Adipose tissue (tissue), 3 donors: ENCODE measurements at regions not wholly inside any gene's neighbourhood (a gene's known extent, or its start where the extent isn't known, plus 50 kb on each side); places are given as distances from the start of the nearest gene placed in this dataset.

ENCODE experiments used
- H3K27ac ChIP-seq: one replicate; pipeline ENCODE4 v1.5.1; 2013; ENCODE audit warnings: low read depth, low read length
- WGBS, 3 donors: extraction: QIAGEN DNeasy Blood & Tissue Kit; methylation state at CpG; one replicate each; pipeline ENCODE4 v1.1.7; 2013; 5-methylcytosine and 5-hydroxymethylcytosine counted together
- donor health status: healthy with polysubstance abuse.
- donor health status: Bipolar disorder and iron deficiency.
- donor health status: healthy.

DNA sequence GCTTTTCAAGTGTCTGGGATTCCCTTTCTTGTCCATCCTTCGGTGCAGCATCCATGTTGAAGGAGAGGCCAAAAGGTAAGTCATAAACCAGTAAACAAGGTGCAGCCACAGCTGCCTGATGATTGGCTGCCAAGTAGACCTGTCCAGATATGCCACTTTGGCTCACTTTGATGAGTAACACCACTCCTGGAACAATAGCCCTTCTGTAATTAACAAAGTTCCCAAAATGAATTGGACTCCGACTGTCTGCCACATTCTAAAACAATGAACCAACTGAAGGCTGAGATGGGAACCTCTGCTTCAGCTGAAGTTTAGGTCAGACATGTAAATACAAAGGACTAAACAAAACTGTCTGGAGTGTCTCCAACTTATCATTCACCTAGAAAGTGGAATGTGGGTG is 82.2 kb upstream of the LGALSL start:
- no peak overlapping the region for H3K27ac ChIP-seq
- 93 to 96% (median 94%) methylated on average over 2 of the region's 2 CpGs for WGBS, 3 donors

DNA sequence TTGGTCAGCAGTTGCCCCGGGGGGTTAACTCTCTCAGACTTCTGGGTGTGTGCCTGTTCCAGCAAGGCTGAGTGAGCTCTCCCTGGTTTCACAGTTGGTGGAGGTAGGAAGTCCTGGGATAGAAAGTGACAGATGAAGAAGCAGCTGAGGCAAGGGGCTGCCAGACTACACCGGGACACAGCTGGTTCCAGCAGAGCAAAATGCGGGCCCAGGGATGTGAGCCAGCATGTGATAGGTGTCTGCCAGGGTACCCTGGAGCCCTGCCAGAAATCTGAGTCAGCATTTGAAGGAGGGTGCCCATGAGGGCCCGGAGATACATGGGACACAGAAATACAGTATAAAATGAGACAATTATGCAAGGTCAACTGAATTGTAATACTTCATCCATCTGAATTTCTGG is 79.3 kb upstream of the LGALSL start:
- H3K27ac ChIP-seq: no peak overlapping the region
- WGBS, 3 donors: 38 to 56% (median 56%) methylated on average over 4 of the region's 4 CpGs

DNA sequence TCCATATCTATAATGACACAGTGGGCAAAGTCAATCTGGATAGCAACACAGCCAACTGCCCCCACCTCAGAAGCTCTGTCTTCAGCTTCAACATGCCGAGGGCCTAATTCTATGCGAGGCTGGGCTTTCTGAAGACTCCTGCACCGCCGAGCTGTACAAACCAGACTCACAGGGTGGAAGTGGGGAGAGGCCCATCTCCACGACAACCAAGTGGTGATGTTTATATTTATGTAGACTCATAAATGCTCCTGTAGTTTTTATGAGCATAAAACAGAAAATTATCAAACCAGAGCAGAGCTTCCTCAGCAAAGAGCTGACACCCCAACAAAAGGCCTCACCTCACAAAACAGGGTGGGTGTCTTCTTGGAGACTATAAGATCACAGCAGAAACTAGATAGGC is 77.0 kb upstream of the LGALSL start:
- no peak overlapping the region for H3K27ac ChIP-seq
- WGBS, 3 donors: 73 to 83% (median 77%) methylated on average over 5 of the region's 5 CpGs

DNA sequence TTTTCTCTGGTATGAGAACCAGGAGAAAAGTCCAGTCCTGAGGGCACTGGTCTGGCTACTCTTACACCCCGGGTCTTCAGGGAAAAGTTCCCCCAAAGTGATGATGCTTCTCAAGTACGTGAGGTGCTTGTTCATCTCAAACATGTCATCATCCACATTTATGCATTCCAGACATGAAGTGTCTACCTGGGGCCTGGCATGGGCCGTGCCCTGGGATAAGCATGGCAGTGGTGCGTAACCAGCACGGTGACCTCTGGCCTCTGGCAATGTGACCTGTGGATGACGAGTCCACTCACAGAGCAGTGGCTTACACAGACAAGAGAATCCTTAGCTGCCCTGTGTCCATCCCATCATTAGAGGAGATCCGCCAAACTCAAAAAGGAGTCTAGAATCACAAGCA is 74.8 kb upstream of the LGALSL start:
- no peak overlapping the region for H3K27ac ChIP-seq
- 88 to 91% (median 91%) methylated on average over 7 of the region's 7 CpGs for WGBS, 3 donors

DNA sequence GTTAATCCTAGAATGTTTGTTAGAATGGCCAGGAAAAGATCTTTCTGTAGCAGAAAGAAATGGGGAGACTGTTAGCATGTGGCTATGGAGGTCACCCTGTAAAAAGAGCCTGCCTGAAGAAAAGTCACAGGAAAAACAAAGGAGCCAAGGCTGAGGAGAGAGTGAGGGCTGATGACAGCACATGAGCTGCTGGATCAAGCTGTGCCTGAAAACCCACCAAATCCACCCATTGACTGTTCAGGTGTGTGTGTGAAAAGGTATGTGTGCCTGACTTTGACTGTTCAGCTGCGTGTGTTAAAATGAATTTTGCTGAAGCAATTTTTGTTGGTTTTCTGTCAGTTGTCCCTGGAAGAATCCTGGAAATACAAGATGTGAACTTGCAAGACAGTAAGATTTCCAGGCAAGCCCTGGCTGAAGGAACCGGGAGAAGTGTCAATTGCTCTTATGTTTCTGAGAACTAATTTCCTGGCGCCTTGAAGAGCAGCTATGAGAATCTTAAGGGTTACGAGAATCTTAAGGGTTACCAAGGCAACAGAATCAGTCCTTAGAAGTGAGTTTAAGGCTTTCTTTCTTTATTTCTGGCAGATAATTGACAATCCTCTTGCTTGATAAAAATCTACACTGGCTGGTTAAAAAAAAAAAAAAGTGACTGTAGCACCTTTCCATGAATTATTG is 73.0 kb upstream of the LGALSL start:
- H3K27ac ChIP-seq: no peak overlapping the region
- WGBS, 3 donors: 83 to 86% (median 85%) methylated on average over 4 of the region's 4 CpGs

DNA sequence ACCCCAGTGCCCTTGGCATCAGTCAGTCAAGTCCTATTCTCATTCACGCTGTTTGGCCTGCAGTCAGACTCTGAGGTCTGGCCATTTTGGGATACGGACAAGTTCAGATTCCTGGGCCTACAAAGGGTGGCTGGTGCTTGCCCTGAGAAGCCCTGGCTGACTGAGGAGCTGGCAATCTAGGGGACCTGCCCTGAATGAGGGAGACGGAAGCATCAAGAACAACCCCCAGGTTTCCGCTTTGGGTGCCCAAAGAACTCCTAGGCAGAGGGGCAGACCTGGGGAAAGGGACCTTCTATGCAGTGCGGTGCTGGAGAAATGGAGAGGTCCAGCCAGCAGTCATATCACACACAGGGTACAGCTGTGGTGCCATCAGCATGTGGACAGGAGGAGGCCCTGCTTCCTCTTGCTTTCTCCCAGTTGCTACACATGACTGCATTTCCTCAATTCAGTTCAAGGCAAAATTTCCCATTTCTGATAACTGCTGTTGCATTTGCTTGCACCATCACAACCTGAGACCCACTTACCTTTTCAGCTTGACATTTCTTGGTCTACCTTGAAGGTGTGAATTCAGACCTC is 70.9 kb upstream of the LGALSL start:
- 87 to 97% (median 89%) methylated on average over 5 of the region's 5 CpGs for WGBS, 3 donors
- no peak overlapping the region for H3K27ac ChIP-seq

DNA sequence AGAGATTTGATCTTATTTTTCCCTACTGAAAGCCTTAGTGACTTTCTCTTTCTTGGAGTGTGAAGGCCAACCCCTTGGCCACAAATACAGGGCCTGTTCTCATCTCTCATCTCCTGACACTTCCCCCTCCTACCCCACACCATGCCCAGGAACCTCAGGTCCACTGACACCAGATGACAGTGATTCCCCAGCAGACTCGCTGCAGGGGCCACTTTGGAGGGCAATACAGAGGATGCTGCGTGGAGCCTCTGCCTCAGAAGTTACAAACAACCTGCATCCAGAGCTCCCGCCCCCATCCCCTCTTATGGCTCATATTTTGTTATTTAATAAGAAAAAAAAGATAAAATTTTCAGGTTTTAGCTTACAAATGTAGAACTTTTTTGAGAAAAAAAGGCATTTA is 70.1 kb upstream of the LGALSL start:
- 84 to 95% (median 86%) methylated on average over 3 of the region's 3 CpGs for WGBS, 3 donors
- H3K27ac ChIP-seq: no peak overlapping the region

DNA sequence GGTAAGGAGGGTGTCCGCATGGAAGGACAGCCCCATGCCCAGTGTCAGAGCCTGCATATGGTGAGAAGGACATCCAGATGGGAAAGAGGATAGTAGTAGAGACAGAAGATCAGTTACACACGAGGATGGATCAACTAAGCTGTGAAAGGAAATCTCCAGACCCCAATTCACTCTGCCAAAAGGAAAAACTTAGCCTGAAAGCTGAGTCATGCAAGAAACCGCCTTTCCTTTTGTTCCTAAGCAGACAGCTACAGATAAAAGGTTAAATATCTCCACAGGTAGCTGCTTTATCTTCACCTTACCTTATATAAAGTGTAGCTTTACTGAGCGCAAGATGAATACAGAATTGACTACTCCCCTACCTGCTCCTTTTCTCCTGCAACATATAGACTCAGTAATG is 67.3 kb upstream of the LGALSL start:
- 80 to 82% (median 80%) methylated on average over 4 of the region's 4 CpGs for WGBS, 3 donors
- H3K27ac ChIP-seq: no peak overlapping the region

DNA sequence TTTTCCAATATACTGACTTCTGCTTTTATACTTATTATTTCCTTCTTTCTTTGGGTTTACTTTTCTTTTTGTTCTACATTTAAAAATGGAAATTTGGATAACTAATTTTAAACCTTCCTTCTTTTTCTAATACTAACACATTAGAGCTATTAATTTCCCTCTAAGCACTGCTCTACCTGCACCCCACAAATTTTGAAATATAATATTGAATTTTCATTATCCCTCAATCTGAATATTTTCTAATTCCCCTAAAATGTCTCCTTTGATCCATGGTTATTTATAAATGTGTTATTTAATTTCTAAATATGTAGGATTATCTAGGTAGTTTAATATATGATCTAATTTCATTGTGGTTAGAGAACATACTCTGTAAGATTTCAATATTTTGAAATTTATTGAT is 63.4 kb upstream of the LGALSL start:
- no peak overlapping the region for H3K27ac ChIP-seq

DNA sequence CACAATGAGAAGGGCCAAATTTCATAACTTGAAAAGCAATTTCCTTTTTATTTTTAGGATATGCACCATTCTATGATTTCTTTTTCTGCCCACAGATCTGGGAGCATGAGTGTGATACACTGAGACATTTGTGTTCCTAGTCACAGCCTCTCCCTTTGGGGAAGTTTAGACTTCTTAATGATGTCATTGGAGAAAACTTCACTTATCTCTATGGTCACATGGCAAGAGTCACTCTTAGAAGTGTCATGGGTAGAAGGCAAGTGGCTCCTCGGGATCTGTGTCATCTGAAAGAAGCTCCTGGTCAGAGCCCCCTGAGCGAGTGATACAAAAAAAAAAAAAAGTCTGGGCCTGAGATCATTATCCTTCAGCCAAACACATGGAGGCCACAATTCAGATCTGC is 62.5 kb upstream of the LGALSL start:
- no peak overlapping the region for H3K27ac ChIP-seq
- WGBS, 3 donors: 66 to 82% (median 68%) methylated on average over 2 of the region's 2 CpGs

DNA sequence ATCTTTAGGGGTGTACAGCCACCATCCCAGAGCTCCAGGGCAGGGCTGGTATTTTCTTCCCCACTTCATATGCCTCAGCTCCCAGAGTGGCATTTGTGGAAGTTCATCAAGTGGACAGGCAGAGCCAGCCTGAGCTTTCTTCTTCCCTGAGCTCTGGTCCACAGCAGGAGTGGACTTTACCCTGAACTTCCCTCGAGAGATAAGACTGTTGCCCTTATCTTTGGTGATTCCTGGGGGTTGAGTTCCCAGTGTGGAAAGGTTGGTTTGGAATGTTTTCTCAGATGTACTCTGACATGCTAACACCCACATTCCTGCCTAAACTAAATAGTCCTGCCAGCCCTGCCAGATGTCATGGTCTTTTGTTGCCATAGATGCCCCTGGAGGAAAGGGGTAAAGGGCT is 62.0 kb upstream of the LGALSL start:
- H3K27ac ChIP-seq: no peak overlapping the region
- 67 to 90% (median 79%) methylated on average over 1 of the region's 1 CpG for WGBS, 3 donors

DNA sequence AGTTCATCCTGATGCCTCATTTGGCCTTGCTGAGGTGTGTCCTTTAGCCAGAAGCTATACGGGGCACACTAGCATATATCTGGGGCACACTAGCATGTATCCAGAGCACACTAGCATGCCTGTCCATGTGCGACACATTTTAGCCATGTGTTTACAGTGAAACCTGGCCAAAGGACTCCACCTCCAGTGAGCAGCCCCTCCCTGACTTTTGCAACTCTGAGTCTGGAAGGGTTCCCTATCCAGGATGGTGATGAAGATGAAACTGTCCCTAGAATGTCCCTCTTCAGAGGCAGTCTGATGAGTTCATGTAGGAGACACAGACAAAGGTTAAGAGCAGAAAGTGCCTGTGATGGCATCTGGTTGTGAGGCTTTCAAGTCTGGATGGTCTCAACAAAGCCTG is 61.4 kb upstream of the LGALSL start:
- 86 to 92% (median 91%) methylated on average over 2 of the region's 2 CpGs for WGBS, 3 donors

DNA sequence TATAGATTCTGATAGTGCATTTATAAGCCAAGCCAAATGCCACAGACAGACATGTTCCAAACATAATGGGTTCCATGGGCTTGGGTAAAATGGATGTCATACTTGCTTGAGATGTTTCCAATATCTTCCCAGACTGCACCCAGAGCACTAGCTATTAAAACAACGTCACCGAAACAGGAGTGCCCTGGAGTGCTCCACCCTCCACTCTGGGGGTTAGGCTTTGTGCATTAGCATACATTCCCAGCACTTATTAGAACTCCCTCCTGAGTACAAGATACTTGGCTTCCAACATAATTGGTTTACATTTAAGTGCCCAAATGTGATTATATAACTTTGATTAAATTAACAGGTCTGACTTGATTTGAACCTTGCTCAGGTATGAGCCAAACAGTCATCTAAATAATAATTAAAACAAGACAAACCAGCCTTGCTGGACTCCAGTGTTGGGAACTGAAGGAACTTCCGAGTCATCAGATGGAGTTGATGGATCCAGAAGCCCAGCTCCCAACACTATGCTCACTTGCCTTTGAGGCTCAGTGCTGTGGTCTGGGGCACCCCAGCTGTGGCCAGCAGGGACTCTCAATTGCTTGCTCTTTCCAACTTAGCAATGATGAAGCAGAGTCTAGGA is 60.5 kb upstream of the LGALSL start:
- no peak overlapping the region for H3K27ac ChIP-seq
- WGBS, 3 donors: 89 to 97% (median 93%) methylated on average over 3 of the region's 3 CpGs

More for the DNA sequence above, 61.4 kb upstream of the LGALSL start:
- H3K27ac ChIP-seq: no peak overlapping the region

DNA sequence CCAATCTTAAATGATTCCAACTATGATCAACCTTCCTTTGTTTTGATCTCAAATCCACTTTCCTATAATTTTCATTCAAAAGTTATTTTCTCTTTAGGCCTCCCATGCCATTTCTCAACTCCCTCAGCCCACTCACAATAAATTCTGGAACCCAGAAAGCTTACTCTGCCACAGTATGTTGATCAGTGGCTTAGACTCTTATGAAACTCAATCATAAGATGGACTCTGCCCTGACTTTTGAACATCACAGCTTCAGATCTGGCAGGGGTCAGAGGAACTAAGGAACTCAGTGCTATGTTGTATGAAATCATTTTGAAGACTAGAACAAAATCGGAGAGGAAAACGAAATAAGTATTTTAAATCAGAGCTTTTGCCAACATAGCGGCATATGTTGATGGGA is 59.8 kb upstream of the LGALSL start:
- 94 to 97% (median 96%) methylated on average over 3 of the region's 3 CpGs for WGBS, 3 donors
- no peak overlapping the region for H3K27ac ChIP-seq

DNA sequence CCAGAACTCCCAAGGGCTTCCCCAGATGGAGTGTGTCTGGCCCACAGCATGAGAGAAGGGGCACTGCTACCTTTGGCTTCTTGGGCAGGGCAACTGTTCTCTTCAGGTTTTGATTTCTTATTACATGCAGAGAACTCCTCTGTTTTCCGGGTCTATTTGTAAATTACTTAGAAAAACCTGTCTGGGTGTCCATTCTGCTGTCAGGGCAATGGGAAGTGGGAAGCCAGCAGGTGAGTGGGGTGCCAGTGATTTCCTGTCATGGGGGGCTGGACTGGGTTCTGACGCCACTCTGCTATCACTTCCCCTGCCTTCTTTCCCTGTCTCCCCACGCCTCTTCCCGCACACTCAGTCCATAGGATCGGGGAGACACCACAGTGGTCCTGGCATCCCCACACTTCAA is 58.0 kb upstream of the LGALSL start:
- 93 to 95% (median 93%) methylated on average over 5 of the region's 5 CpGs for WGBS, 3 donors
- no peak overlapping the region for H3K27ac ChIP-seq

DNA sequence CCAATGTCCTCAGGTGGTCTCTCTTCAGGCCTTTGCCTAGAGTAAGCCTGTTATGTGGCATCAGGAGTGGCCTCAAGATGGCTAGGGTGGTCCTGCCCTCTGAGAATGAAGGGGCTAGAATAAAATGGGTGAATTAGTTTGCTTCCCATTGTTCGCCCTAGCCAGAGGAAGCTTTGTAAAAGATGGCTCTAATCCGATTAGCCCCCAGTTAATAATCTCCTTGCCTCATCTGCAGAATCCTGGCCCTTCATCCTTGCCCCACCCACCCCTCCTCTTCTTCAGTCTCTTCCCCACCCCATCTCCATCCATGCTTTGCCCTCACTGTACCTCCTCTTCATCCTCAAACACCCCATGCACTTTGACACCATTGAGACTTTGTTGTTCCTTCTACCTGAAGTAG is 57.4 kb upstream of the LGALSL start:
- WGBS, 3 donors: 95 to 98% (median 97%) methylated on average over 2 of the region's 2 CpGs
- no peak overlapping the region for H3K27ac ChIP-seq

DNA sequence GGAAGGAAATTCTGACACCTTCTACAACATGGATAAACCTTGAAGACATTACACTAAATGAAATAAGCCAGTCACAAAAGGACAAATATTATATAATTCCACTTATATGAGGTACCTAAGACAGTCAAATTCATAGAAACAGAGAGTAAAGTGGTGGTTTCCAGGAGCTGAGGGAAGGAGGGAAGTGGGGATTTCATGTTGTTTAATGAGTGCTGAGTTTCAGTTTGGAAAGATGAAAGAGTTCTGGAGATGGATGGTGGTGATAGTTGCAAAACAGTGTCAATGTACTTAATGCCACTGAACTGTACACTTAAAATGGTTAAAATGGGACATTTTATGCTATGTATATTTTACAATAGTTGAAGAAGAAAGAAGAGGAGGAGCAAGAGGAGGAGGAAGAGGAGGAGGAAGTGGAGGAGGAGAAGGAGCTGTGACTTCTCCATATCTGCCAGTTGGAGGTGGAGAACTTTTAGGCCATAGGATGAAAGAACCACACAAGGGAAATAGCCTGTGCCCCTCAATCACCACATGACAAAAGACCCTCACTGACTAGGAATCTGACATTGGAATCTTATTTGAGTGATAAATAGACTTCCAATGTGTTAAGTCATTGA is 55.3 kb upstream of the LGALSL start:
- H3K27ac ChIP-seq: no peak overlapping the region

DNA sequence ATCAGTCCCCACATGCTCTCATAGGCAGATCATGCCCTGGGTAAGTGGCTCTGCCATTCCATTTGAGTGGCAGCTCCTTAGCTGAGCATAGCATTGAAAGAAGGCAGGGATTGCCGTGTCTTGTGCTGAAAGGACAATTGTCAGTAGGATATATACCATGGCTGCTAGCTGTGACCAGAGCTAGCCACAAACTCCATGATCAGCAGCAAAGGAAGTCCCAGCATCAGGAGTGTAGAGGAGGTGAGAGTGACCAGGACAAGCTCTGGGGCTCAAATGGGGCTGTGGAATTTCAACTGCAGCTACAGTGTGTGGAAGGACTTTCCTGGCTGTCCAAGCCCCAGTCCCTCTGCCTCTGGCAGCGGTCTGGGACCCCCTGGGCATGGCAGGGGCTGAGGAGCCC is 54.4 kb upstream of the LGALSL start:
- WGBS, 3 donors: 94 to 95% (median 95%) methylated on average over 2 of the region's 2 CpGs
- H3K27ac ChIP-seq: no peak overlapping the region

DNA sequence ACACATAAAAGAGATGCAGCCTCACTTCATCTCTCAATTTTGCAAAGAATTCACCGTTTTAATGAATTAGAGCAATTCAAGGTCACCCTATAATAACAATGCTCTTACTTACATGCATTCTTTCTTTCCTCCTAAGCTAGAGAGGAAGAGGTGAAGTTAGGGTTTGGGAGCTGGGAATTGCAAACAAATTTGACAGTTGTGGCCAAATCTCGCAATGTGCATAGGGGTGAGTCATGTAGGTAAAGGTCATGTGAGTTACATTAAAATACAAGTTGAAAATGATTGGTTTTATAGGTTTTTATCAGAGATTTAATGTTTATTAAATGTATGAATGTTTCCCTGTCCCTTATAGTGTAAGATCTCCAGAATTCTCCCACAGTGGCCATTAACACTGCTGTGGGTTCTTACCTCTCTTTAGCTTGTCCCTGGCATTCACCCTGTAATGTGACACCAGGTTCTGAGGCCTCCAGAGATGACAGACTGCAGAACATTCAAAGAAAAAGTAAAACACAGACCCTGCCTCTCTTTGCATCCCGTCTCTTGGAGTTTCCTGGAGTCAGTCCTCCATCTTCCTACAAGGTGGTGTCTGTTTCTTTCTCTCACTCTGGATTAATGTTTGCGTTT is 53.7 kb upstream of the LGALSL start:
- 62 to 78% (median 77%) methylated on average over 4 of the region's 4 CpGs for WGBS, 3 donors
- H3K27ac ChIP-seq: no peak overlapping the region
